Suprapubic skin (tissue), 4 donors: ENCODE measurements at regions not wholly inside any gene's neighbourhood (a gene's known extent, or its start where the extent isn't known, plus 50 kb on each side); places are given as distances from the start of the nearest gene placed in this dataset.

Experiments used
- DNase-seq, 2 donors: peaks; one replicate each; pipeline ENCODE4 v3.0.0-alpha.2; 2019; ENCODE audit warnings: low spot score in 2 of 2
- H3K27ac ChIP-seq: fragments of 200-600 bp; sonication (generic); one replicate; pipeline ENCODE4 v1.5.1; 2019
- H3K27me3 ChIP-seq: fragments of 200-600 bp; sonication (generic); one replicate; pipeline ENCODE4 v1.5.1; 2019
- H3K36me3 ChIP-seq: fragments of 200-600 bp; sonication (generic); one replicate; pipeline ENCODE4 v1.5.1; 2019
- H3K4me1 ChIP-seq: fragments of 200-600 bp; sonication (generic); one replicate; pipeline ENCODE4 v1.5.1; 2019
- H3K4me3 ChIP-seq: fragments of 200-600 bp; sonication (generic); one replicate; pipeline ENCODE4 v1.5.1; 2019; ENCODE audit warnings: mild to moderate bottlenecking
- H3K9me3 ChIP-seq: fragments of 200-600 bp; sonication (generic); one replicate; pipeline ENCODE4 v1.5.1; 2019
- CTCF ChIP-seq, 2 donors: fragments of 200-600 bp in 1 of 2; fragments of 450-650 bp in 1 of 2; sonication (generic) in 1 of 2; IDR thresholded peaks; one replicate each; pipeline ENCODE4 v1.5.1; 2016 to 2019; ENCODE audit warnings: antibody characterized with exemption in 2 of 2, mild to moderate bottlenecking in 1 of 2, moderate library complexity in 1 of 2
- EP300 ChIP-seq: sonication (generic); formaldehyde crosslinking; IDR thresholded peaks from one replicate; pipeline ENCODE4 v1.6.1; 2017; ENCODE audit warnings: antibody characterized with exemption
- POLR2A ChIP-seq, 2 donors: fragments of 450-650 bp; IDR thresholded peaks; one replicate each; pipeline ENCODE4 v1.6.1; 2017; ENCODE audit warnings: antibody characterized with exemption in 2 of 2, mild to moderate bottlenecking in 2 of 2, moderate library complexity in 2 of 2
- POLR2AphosphoS5 ChIP-seq, 3 donors: sonication (generic); formaldehyde crosslinking; IDR thresholded peaks; one replicate each; pipeline ENCODE4 v1.6.1; 2017; ENCODE audit warnings: antibody characterized with exemption in 3 of 3
- WGBS: methylation state at CpG from one replicate; pipeline ENCODE4 v1.1.5; 2018; 5-methylcytosine and 5-hydroxymethylcytosine counted together

GRCh38 chr6:170130771-170131241 is 160.1 kb downstream of the DLL1 start:
- 70% methylated on average over 2 of the region's 9 CpGs for WGBS

GRCh38 chr6:170130201-170130621 is 160.7 kb downstream of the DLL1 start:
- Histone ChIP-seq H3K27me3 (peaks cover 6% of the 10 kb centered on the region), H3K4me1 (peaks cover 14% of the 10 kb centered on the region), H3K27ac (no peak overlapping the region), H3K9me3 (no peaks in the 10 kb centered on the region), H3K4me3 (no peak overlapping the region), H3K36me3 (no peaks in the 10 kb centered on the region)
- TF ChIP-seq EP300 (no peak), POLR2A (IDR thresholded peaks at IDR 0.05) (no peak), CTCF (IDR thresholded peaks at IDR 0.05) (no peak), POLR2AphosphoS5 (IDR thresholded peaks at IDR 0.05) (no peak)
- 73% methylated on average over 12 of the region's 15 CpGs for WGBS
- DNase-seq = peak in 1 of 2 donors; percentile 57

More at GRCh38 chr6:170130771-170131241, 160.1 kb downstream of the DLL1 start:
- TF ChIP-seq CTCF (IDR thresholded peaks at IDR 0.05) = no peak
- TF ChIP-seq POLR2A (IDR thresholded peaks at IDR 0.05) = no peak
- no peak for TF ChIP-seq POLR2AphosphoS5 (IDR thresholded peaks at IDR 0.05)
- TF ChIP-seq EP300 = no peak
- DNase-seq = peak; percentile 55 to 78
- H3K9me3 ChIP-seq = no peaks in the 10 kb centered on the region
- H3K27me3 ChIP-seq = peaks cover 3% of the 10 kb centered on the region
- H3K27ac ChIP-seq = no peak overlapping the region
- H3K36me3 ChIP-seq = no peaks in the 10 kb centered on the region
- H3K4me1 ChIP-seq = peaks cover 11% of the 10 kb centered on the region
- no peak overlapping the region for H3K4me3 ChIP-seq

DNA sequence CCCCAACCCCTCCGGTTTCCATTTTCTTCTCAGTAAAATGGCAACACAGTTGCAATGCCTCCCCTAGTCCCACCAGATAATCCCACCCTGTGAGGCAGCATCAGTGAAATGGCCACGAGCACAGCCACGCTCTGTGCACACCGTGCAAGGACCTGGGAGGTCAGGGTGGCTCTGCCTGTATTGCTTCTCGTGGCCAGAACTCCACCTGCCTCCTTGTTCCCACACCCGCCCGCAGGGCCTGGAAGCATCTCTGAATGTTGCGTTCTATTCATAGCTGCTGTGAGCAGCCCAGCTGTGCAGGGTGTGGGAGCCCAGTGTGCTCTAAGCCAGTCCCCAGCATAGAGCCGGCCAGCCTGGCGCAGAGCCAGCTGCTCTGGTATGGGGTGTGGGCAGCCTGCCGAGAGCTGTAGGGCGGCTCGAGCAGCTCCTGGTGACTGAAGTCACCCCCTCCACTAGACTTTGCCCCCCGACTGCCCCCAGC is 161.1 kb downstream of the DLL1 start:
- peak; percentile 68 to 74 for DNase-seq
- Histone ChIP-seq H3K4me3 (no peak overlapping the region), H3K9me3 (no peaks in the 10 kb centered on the region), H3K36me3 (no peaks in the 10 kb centered on the region), H3K4me1 (peaks cover 17% of the 10 kb centered on the region), H3K27ac (no peak overlapping the region), H3K27me3 (peaks cover 6% of the 10 kb centered on the region)
- 12% methylated on average over 5 of the region's 14 CpGs for WGBS
- TF ChIP-seq CTCF (IDR thresholded peaks at IDR 0.05) = no peak
- TF ChIP-seq EP300 = no peak
- no peak for TF ChIP-seq POLR2AphosphoS5 (IDR thresholded peaks at IDR 0.05)
- TF ChIP-seq POLR2A (IDR thresholded peaks at IDR 0.05) = no peak

- Histone ChIP-seq H3K27ac (no peak overlapping the region), H3K9me3 (no peaks in the 10 kb centered on the region), H3K27me3 (peaks cover 6% of the 10 kb centered on the region), H3K4me1 (peaks cover 17% of the 10 kb centered on the region), H3K36me3 (no peaks in the 10 kb centered on the region), H3K4me3 (no peak overlapping the region)
- TF ChIP-seq POLR2AphosphoS5 (IDR thresholded peaks at IDR 0.05) = no peak
- TF ChIP-seq POLR2A (IDR thresholded peaks at IDR 0.05) = no peak
- no peak for TF ChIP-seq CTCF (IDR thresholded peaks at IDR 0.05)
- no peak for TF ChIP-seq EP300
- WGBS = 67% methylated on average over 13 of the region's 34 CpGs
- peak; percentile 49 to 75 for DNase-seq
Measured at GRCh38 chr6:170128811-170129681, 161.8 kb downstream of the DLL1 start.

DNA sequence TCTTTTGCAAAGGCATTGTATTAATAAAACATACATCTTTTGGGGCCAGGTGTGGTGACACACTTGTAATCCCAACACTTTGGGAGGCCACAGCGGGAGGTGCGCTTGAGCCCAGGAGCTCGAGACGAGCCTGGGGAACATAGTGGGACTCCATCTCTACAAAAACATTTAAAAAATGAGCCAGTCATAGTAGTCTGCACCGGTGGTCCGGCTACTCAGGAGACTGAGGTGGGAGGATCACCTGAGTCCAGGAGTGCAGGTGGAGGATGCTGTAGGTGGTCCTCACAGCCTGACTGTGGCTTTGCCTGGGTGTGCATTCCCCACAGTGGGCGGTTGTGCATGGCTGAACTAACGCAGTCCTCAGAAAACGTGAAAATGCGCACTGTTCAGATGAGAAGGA is 162.5 kb downstream of the DLL1 start:
- H3K27ac ChIP-seq = no peak overlapping the region
- TF ChIP-seq EP300 = no peak
- TF ChIP-seq POLR2AphosphoS5 (IDR thresholded peaks at IDR 0.05) = no peak
- no peak for TF ChIP-seq POLR2A (IDR thresholded peaks at IDR 0.05)
- no peak for TF ChIP-seq CTCF (IDR thresholded peaks at IDR 0.05)
- peaks cover 17% of the 10 kb centered on the region for H3K4me1 ChIP-seq
- no peaks in the 10 kb centered on the region for H3K9me3 ChIP-seq
- H3K27me3 ChIP-seq = peaks cover 6% of the 10 kb centered on the region
- peak; percentile 13 to 65 for DNase-seq
- H3K4me3 ChIP-seq = no peak overlapping the region
- 91% methylated on average over 10 of the region's 10 CpGs for WGBS
- H3K36me3 ChIP-seq = no peaks in the 10 kb centered on the region
